Endothelial cell of umbilical vein (primary cell): ENCODE measurements at regions not wholly inside any gene's neighbourhood (a gene's known extent, or its start where the extent isn't known, plus 50 kb on each side); places are given as distances from the start of the nearest gene placed in this dataset.

ENCODE experiments used
- BruUV-seq: library from RNA; stranded (reverse); fragments of 400-500 nt; replicated peaks from 2 replicates; lab custom pipeline; 2021; lab: Mats Ljungman, UMichigan
- CTCF ChIA-PET: fragments of 300-600, 350-600 bp; sonication (Branson Sonifier 250); formaldehyde crosslinking; loops from one replicate; lab custom pipeline; 2021; ENCODE audit warnings: antibody characterized with exemption, inconsistent platforms; lab: Charles Lee
- POLR2A ChIA-PET: fragments of 300-600, 350-600 bp; sonication (Branson Sonifier 250); formaldehyde crosslinking; loops from one replicate; lab custom pipeline; 2021; ENCODE audit warnings: antibody characterized with exemption, inconsistent platforms; lab: Charles Lee
- DNase-seq: peaks from one replicate; pipeline ENCODE4 v3.0.0-alpha.2; 2011; ENCODE audit warnings: low read depth, low spot score
- FAIRE-seq: peaks from 2 replicates; lab custom pipeline; 2011; peaks lifted over from hg19 to GRCh38; lab: Jason Lieb, UNC
- H2AFZ ChIP-seq: 2 replicates; pipeline ENCODE4 v1.6.0; 2012; ENCODE audit warnings: low read depth, low read length, control low read depth, inconsistent platforms
- H3K27ac ChIP-seq: 2 replicates; pipeline ENCODE4 v1.5.1; 2011; ENCODE audit warnings: low read depth, mild to moderate bottlenecking, control low read depth, low read length, moderate library complexity; ENCODE audit not compliant: insufficient read depth
- H3K27me3 ChIP-seq, 2 experiments: 2 replicates each; pipeline versions ENCODE4 v1.6.0 to v1.6.1; 2011; ENCODE audit warnings: low read length in 2 of 2, mixed read lengths in 1 of 2; ENCODE audit not compliant: control insufficient read depth in 2 of 2, insufficient read depth in 2 of 2
- H3K36me3 ChIP-seq, 2 experiments: 2 replicates in 1 of 2; 3 replicates in 1 of 2; pipeline ENCODE4 v1.5.1; 2011; ENCODE audit warnings: low read length in 2 of 2, mild to moderate bottlenecking in 1 of 2, moderate library complexity in 1 of 2; ENCODE audit not compliant: control insufficient read depth in 2 of 2, insufficient read depth in 2 of 2; ENCODE audit errors: extremely low read depth in 1 of 2
- H3K4me1 ChIP-seq: 3 replicates; pipeline ENCODE4 v1.5.1; 2011; ENCODE audit warnings: mild to moderate bottlenecking, low read length; ENCODE audit not compliant: control insufficient read depth, insufficient read depth; ENCODE audit errors: extremely low read depth
- H3K4me2 ChIP-seq: 2 replicates; pipeline ENCODE4 v1.6.1; 2011; ENCODE audit warnings: low read length, control low read depth, mixed read lengths; ENCODE audit not compliant: insufficient read depth
- H3K4me3 ChIP-seq, 3 experiments: fragments of 200-600 bp in 1 of 3; sonication (generic), shearing (Covaris generic) in 1 of 3; replicated peaks in 1 of 3; 2 replicates each; pipeline ENCODE4 v1.5.1; 2011 to 2016; ENCODE audit warnings: control low read depth in 3 of 3, low read length in 3 of 3, mild to moderate bottlenecking in 2 of 3, inconsistent platforms in 1 of 3, low read depth in 1 of 3, moderate library complexity in 1 of 3; ENCODE audit not compliant: insufficient read depth in 1 of 3
- H3K79me2 ChIP-seq: 2 replicates; pipeline ENCODE4 v1.6.0; 2012; ENCODE audit warnings: low read length, inconsistent platforms; ENCODE audit not compliant: control insufficient read depth, insufficient read depth
- H3K9ac ChIP-seq: replicated peaks from 2 replicates; pipeline ENCODE3; 2011; ENCODE audit warnings: low read length, control low read depth; ENCODE audit not compliant: insufficient read depth; ENCODE audit errors: extremely low read depth
- H3K9me1 ChIP-seq: replicated peaks from 3 replicates; pipeline ENCODE4 v1.6.0; 2011; ENCODE audit warnings: mild to moderate bottlenecking, low read length; ENCODE audit not compliant: control insufficient read depth, insufficient read depth; ENCODE audit errors: extremely low read depth
- H3K9me3 ChIP-seq: replicated peaks from 2 replicates; pipeline ENCODE4 v1.5.1; 2012; ENCODE audit warnings: low read length, inconsistent platforms; ENCODE audit not compliant: control insufficient read depth, insufficient read depth
- H4K20me1 ChIP-seq: replicated peaks from 2 replicates; pipeline ENCODE3; 2011; ENCODE audit warnings: mild to moderate bottlenecking, low read length; ENCODE audit not compliant: control insufficient read depth, insufficient read depth; ENCODE audit errors: extremely low read depth
- EZH2 ChIP-seq: IDR thresholded peaks from 2 replicates; pipeline ENCODE4 v1.6.1; 2012; ENCODE audit warnings: borderline replicate concordance, low read depth, mild to moderate bottlenecking, moderate library complexity, low read length, inconsistent platforms; ENCODE audit not compliant: severe bottlenecking
- FOS ChIP-seq: IDR thresholded peaks from 2 replicates; pipeline ENCODE4 v1.6.1; 2011; ENCODE audit warnings: mild to moderate bottlenecking, low read length, moderate library complexity, borderline replicate concordance; ENCODE audit not compliant: insufficient read depth
- GATA2 ChIP-seq: IDR thresholded peaks from 2 replicates; pipeline ENCODE4 v1.7.0; 2011; ENCODE audit warnings: low read depth, mild to moderate bottlenecking, moderate library complexity, mixed read lengths, low read length; ENCODE audit not compliant: insufficient read length, insufficient read depth
- JUN ChIP-seq: IDR thresholded peaks from 2 replicates; pipeline ENCODE4 v1.6.1; 2011; ENCODE audit warnings: borderline replicate concordance, low read depth; ENCODE audit not compliant: insufficient read length, insufficient read depth
- MYC ChIP-seq: IDR thresholded peaks from one replicate; pipeline ENCODE4 v1.6.1; 2011; ENCODE audit warnings: mild to moderate bottlenecking, low read depth, low read length
- POLR2A ChIP-seq: IDR thresholded peaks from 2 replicates; pipeline ENCODE4 v1.6.1; 2012; ENCODE audit warnings: low read depth, mild to moderate bottlenecking, control low read depth, low read length
- POLR2AphosphoS5 ChIP-seq: IDR thresholded peaks from 2 replicates; pipeline ENCODE4 v1.6.1; 2012; ENCODE audit warnings: low read depth, mild to moderate bottlenecking, control low read depth, low read length, moderate library complexity; ENCODE audit not compliant: insufficient read depth
- dilution Hi-C: fragments of 300-500 bp; cut with MboI; formaldehyde crosslinking; loops from one replicate; pipeline ENCODE4 v1.15.0; 2019; ENCODE audit warnings: low sequenced_read_pairs; ENCODE audit not compliant: extremely low pct_ligation_motif_present
- intact Hi-C: fragments of 100-400 bp; cut with micrococcal nuclease; formaldehyde crosslinking; loops from one replicate; pipeline ENCODE4 v1.10.0; 2022
- TF ChIP-seq, protein P1 (sequence below), 2 donors: IDR thresholded peaks; 1 replicate in 1 of 2; 2 replicates in 1 of 2; pipeline ENCODE4 v1.5.1; 2011; ENCODE audit warnings: low read length in 2 of 2, mild to moderate bottlenecking in 2 of 2, moderate library complexity in 2 of 2, control low read depth in 1 of 2, inconsistent platforms in 1 of 2, low read depth in 1 of 2; ENCODE audit not compliant: insufficient read depth in 1 of 2; ENCODE audit errors: extremely low read depth in 1 of 2
- TF ChIP-seq, protein P2 (sequence below): IDR thresholded peaks from 2 replicates; pipeline ENCODE4 v1.6.1; 2011; ENCODE audit not compliant: insufficient read depth, insufficient read length

- Histone ChIP-seq H3K36me3 (no peaks in the 10 kb centered on the region), H4K20me1 (no peaks in the 10 kb centered on the region), H3K27me3 (no peaks in the 10 kb centered on the region), H3K9ac (no peak overlapping the region), H3K4me1 (no peaks in the 10 kb centered on the region), H3K4me3 (no peak overlapping the region), H3K27ac (no peak overlapping the region), H3K9me3 (peaks cover 2% of the 10 kb centered on the region), H3K79me2 (no peaks in the 10 kb centered on the region), H2AFZ (no peak overlapping the region), H3K9me1 (no peaks in the 10 kb centered on the region), H3K4me2 (no peak overlapping the region)
- dilution Hi-C loops (no loop called here), intact Hi-C loops (no loop called here)
- POLR2A ChIA-PET = no interaction called here
- CTCF ChIA-PET = no interaction called here
- no TSS peak for BruUV-seq
- FAIRE-seq (no peak), DNase-seq (no peak)
- TF ChIP-seq JUN (no peak), POLR2A (no peak), EZH2 (no peak), GATA2 (no peak), FOS (no peak), POLR2AphosphoS5 (no peak), MYC (no peak)
- TF ChIP-seq, protein P1, sequence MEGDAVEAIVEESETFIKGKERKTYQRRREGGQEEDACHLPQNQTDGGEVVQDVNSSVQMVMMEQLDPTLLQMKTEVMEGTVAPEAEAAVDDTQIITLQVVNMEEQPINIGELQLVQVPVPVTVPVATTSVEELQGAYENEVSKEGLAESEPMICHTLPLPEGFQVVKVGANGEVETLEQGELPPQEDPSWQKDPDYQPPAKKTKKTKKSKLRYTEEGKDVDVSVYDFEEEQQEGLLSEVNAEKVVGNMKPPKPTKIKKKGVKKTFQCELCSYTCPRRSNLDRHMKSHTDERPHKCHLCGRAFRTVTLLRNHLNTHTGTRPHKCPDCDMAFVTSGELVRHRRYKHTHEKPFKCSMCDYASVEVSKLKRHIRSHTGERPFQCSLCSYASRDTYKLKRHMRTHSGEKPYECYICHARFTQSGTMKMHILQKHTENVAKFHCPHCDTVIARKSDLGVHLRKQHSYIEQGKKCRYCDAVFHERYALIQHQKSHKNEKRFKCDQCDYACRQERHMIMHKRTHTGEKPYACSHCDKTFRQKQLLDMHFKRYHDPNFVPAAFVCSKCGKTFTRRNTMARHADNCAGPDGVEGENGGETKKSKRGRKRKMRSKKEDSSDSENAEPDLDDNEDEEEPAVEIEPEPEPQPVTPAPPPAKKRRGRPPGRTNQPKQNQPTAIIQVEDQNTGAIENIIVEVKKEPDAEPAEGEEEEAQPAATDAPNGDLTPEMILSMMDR (IDR thresholded peaks at IDR 0.05; ENCODE audit: extremely low read depth in 1 of 2, insufficient read depth in 1 of 2, low read depth in 1 of 2, low read length in 2 of 2) = no peak
- TF ChIP-seq, protein P2, sequence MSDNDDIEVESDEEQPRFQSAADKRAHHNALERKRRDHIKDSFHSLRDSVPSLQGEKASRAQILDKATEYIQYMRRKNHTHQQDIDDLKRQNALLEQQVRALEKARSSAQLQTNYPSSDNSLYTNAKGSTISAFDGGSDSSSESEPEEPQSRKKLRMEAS = no peak
Observed at GRCh38 chr2:125959047-125959446, 696.9 kb upstream of the GYPC start.
